GM21360 (cell line): ENCODE measurements at regions not wholly inside any gene's neighbourhood (a gene's known extent, or its start where the extent isn't known, plus 50 kb on each side); places are given as distances from the start of the nearest gene placed in this dataset.
"Not testable (repeated sequence)": the region's sequence is repeated elsewhere in the genome, so short reads cannot be mapped to it uniquely, and the experiment has no call there.

Experiments used
- ATAC-seq: cut with Tn5 transposase; IDR thresholded peaks from one replicate; pipeline ENCODE4 v1.9.1; 2021; ENCODE audit warnings: mild to moderate bottlenecking, moderate library complexity; ENCODE audit not compliant: unreplicated experiment

- ATAC-seq, result no peak
Measured at GRCh38 chr13:80680786-80681366, 339.9 kb upstream of the SPRY2 start.

GRCh38 chr13:80679423-80679822 is 338.5 kb upstream of the SPRY2 start:
- ATAC-seq, result no peak

- no peak for ATAC-seq
Measured at GRCh38 chr13:80677227-80677626, 336.3 kb upstream of the SPRY2 start.

DNA sequence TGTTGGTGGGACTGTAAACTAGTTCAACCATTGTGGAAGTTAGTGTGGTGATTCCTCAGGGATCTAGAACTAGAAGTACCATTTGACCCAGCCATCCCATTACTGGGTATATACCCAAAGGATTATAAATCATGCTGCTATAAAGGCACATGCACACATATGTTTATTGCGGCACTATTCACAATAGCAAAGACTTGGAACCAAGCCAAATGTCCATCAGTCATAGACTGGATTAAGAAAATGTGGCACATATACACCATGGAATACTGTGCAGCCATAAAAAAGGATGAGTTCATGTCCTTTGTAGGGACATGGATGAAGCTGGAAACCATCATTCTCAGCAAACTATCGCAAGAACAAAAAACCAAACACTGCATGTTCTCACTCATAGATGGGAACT is 334.5 kb upstream of the SPRY2 start:
- ATAC-seq, result not testable (repeated sequence)

DNA sequence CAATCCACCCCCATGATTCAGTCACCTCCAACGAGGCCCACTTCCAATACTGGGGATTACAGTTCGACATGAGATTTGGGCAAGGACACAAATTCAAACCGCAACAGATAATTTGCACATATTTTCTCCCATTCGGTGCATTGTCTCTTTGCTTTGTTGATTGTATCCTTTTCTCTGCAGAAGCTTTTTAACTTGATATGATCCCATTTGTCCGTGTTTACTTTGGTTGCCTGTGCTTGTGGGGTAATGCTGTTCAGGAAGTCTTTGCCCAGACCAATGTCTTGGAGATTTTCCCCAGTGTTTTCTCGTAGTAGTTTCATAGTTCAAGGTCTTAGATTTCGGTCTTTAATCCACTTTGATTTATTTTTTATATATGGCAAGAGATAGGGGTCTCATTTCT is 330.8 kb upstream of the SPRY2 start:
- ATAC-seq, result no peak

DNA sequence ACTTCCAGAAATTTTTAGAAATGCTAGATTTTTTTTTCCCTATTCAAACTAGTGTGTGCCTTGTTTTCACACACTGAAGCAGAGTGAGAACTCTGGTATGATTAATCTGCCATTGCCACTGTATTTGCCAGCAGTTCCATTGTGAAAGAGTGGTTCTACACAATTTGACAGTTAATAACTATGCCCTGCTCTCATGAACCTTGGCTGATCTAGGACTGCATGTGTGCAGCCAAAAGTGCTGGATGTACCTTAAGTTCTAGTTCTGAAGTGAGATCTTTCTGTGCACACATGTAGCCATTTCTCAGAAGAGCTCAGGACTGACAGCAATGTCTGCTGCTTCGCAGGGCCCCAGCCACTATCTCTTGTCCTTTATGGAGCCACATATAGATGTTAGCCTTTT is 328.2 kb upstream of the SPRY2 start:
- ATAC-seq, result no peak

GRCh38 chr13:80668452-80668851 is 327.5 kb upstream of the SPRY2 start:
- no peak for ATAC-seq

DNA sequence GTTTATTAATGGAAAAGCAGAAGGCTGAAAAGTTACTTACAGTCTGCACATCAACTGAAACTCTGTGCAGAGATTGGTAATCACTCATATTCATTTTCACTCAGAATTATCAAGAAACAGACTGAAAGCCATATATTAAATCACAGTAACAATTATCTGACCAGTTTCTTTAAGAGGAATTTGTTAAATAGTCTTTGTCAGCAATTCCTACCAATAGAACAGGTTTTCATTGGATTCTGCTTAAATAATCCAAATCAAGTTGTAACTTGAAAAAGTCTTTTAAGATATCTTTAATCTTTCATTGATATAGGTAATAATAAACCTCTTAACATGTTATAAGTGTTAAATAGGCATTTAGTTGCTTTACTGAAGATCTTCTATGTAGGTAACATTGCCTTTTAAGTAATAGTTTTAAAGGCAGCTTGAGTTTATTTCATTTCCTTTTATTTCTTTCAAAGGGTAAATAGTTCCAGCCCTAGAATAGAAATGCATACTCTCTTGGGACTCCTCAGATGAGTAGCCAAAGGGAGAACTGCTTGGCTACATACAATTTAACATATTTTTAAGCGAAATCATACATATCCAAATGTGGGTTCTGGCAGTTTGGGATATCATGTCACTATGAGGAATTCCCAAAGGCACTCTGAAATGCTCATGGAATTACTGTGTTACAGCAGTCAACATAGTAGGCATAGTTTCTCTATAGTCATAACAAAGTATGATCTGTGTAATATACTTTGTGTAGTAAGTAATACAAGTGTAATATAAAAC is 326.0 kb upstream of the SPRY2 start:
- no peak for ATAC-seq

DNA sequence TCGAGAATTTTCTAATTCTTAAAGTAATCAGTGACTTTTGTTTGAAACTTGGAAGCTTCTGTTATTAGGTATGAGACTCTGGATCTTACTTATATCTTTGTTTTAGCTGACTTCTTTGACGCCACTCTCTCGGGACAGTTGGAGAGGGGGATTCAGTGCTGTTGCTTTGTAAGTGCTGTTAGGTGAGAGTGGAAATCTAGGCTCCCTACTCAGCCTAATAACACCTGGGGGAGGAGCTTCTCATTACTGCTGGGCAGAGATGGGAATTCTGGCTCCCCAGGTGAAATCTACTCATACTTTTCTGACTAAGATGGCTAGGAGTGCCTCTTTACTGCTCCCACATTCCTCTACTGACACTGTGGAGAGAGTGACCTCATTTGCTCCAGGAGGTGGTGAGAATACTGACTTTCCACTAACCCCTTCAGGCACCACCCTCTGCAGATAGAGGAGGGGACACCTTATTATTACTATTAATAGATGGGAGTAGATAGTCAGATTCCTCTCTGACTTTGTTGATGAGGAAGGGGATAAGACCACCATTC is 324.9 kb upstream of the SPRY2 start:
- no peak for ATAC-seq

DNA sequence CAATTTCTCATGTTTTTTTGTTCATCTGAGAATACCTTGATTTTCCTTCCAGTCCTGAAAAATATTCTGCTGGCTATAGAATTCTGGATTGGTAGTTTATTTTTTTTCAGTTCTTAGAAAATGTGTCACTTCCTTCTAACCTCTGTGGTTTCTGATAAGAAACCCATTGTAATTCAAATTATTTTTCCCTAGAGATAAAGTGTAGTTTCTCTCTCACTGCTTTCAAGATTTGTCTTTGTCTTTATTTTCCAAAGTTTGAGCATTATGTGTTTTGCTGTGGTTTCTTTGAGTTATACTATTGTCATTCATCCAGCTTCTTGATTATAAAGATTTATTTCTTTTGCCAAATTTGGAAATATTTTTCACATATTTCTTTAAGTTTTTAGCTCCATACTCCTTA is 324.0 kb upstream of the SPRY2 start:
- no peak for ATAC-seq

- no peak for ATAC-seq
Measured at GRCh38 chr13:80663788-80664187, 322.9 kb upstream of the SPRY2 start.

DNA sequence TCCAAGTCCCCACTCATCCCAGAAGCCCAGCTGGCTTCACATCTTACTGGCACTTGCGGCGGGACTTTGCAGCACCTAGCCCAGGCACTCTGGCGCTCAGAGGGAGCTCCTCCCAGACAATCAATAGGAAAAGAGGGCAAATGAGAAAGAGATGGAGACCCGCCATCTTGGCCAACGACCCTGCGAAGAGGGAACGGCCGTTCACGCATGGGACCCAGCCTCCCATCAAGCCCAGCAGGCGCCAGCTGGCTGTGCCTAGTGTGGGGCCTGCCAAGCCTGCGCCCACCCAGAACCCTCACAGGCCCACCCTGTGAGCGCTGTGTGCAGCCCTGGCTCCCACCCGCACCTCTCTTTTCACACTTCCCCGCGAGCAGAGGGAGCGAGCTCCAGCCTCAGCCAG is 317.8 kb upstream of the SPRY2 start:
- no peak for ATAC-seq

GRCh38 chr13:80656512-80656904 is 315.6 kb upstream of the SPRY2 start:
- no peak for ATAC-seq

GRCh38 chr13:80655778-80656511 is 315.0 kb upstream of the SPRY2 start:
- ATAC-seq, result no peak

DNA sequence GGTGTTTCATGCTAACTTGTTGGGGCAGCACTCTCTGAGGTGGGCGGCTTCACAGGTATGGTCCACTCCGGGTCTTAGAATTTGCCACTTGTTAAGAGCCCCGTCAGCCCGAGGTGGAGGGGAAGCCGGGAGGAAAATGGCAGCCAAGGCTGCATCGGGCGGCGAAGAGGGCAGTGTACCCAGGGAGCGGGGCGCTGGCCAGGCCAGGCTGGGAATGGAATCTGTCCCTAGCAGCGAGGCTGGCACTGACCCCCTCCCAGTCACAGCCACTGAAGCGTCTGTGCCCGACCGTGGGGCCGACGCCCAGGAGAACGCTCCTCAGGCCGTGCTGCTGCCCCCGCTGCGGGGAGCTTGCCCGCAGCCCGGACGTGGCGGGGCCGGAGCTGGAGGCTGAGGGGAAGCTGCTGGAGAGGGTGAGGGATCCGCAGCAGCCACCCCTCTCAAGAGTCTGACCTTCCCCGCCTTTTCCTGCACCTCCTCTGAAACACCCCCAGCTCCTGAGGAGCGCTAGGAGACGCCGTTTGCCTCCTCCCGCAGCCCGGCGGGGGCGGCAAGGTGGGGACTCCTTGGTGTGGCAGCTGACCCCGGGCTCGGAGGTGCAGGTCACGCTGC is 313.8 kb upstream of the SPRY2 start:
- ATAC-seq, result no peak

- ATAC-seq, result no peak
Measured at GRCh38 chr13:80649274-80649673, 308.3 kb upstream of the SPRY2 start.

DNA sequence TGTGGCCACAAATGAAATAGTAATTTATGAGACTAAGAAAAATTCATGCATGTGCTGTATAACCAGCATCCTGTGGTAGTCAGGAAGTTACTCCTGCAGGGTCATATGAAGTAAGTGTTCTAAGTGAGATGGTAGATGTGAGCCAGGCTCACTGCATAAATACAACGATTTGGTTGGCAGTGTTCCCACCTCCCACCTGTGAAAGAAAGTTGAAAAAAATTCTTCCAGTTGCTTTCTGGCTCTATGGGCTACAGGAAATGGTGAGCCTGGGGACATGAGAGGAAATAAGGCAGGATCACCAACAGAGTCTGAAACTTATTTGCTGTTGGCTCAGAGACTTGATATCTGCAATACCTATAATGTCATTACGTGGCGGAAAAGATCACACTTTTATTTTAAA is 301.7 kb upstream of the SPRY2 start:
- no peak for ATAC-seq

DNA sequence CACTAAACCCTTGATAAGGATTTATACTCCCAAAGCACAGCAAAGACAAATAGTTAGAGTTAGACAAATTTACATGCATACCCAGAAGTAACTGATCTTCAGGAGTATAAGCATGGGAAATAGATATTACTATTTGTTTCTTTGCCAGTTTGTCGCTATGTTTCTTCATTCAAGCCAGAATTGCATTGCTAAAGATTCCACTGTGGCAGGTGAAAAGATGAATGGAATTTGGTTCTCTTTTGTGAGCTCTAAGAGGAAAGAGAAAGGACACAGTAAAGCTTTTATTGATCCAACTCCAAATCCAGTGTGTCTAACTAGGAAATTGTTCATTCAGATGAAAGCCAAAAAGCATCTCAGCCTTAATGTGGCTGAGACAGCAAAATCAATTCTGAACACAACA is 292.3 kb upstream of the SPRY2 start:
- no peak for ATAC-seq

- ATAC-seq, result no peak
Measured at GRCh38 chr13:80630685-80631121, 289.8 kb upstream of the SPRY2 start.

- ATAC-seq, result no peak
Measured at GRCh38 chr13:80618781-80619180, 277.9 kb upstream of the SPRY2 start.

DNA sequence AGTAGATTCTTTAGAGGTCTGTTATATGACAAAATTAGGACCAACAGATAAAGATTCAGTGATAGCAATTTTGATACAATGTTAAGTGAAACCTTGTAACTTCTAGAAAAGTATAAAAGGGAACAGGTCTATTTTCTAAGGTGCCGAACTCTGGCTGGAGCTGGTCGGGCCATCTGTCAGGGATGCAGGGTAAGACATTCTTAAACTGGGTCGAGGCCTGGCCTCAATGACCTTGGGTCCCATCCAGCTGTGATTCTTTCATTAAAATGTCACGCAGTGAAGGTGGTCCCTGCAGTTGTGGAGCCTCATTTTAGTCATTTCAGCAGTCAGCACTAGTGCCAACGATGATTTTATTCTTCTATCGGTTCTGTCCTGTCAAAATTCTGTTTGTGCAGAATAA is 271.9 kb upstream of the SPRY2 start:
- no peak for ATAC-seq
